ENCODE measurements at regions not wholly inside any gene's neighbourhood (a gene's known extent, or its start where the extent isn't known, plus 50 kb on each side); places are given as distances from the start of the nearest gene placed in this dataset.

DNA sequence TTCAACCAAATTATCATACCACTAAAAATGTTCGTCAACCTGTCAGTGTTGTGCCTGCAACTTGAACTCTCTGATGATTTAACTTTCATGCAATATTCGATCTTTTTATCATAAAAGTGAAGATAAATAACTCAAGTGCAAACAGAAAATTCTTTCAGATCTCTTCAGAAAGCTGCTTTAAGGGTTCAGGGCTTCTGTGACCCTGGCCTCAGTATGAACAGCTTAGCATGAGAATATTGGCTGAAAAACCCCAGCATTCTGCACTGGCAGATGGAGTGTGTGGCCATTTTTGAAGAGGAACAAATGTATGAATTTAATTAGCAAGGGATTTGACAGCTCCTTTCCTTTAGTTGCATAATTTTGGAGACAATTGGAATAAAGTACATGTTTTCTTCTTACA lies 851.4 kb upstream of the SOX11 start:
- no peaks in the 10 kb centered on the region for H3K27me3 ChIP-seq (ENCODE audit: control insufficient read depth, insufficient read depth, low read length)
- no peak overlapping the region for H3K4me3 ChIP-seq (ENCODE audit: low read depth, low read length)
- TF ChIP-seq CTCF (IDR thresholded peaks at IDR 0.05; ENCODE audit: insufficient read depth, low read depth, low read length) = no peak
- no peak for DNase-seq (ENCODE audit: low read depth)
- POLR2A ChIA-PET = no interaction called here
- H3K36me3 ChIP-seq (ENCODE audit: control insufficient read depth, insufficient read depth, low read length) = no peaks in the 10 kb centered on the region
- CTCF ChIA-PET = no interaction called here

DNA sequence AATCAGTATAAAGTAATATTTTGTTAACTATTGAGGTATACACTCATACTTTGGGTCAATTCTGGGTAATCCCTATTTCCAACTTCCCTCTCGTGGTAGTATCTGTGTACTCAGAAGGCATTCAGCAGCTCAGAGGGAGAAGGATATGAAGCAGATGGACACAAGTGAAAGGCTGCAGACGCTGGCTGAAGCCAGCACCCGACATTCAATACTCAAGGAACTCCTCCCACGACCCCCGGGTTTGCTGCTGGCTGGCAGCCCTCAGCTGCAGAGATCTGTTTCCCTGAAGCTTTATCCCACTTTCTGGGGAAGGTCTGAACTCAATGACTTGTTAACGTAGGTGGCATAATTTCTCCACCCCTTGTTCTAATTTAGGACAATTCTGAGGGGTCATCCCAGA lies 847.3 kb upstream of the SOX11 start:
- Histone ChIP-seq H3K27me3 (ENCODE audit: control insufficient read depth, insufficient read depth, low read length) (no peaks in the 10 kb centered on the region), H3K36me3 (ENCODE audit: control insufficient read depth, insufficient read depth, low read length) (no peaks in the 10 kb centered on the region), H3K4me3 (ENCODE audit: low read depth, low read length) (no peak overlapping the region)
- ChIA-PET POLR2A (no interaction called here), CTCF (no interaction called here)
- TF ChIP-seq CTCF (IDR thresholded peaks at IDR 0.05; ENCODE audit: insufficient read depth, low read depth, low read length) = no peak
- no peak for DNase-seq (ENCODE audit: low read depth)

GRCh38 chr2:4862031-4862430 lies 830.2 kb upstream of the SOX11 start:
- no peaks in the 10 kb centered on the region for H3K27me3 ChIP-seq (ENCODE audit: control insufficient read depth, insufficient read depth, low read length)
- ChIA-PET CTCF (no interaction called here), POLR2A (no interaction called here)
- TF ChIP-seq CTCF (IDR thresholded peaks at IDR 0.05; ENCODE audit: insufficient read depth, low read depth, low read length) = no peak
- no peaks in the 10 kb centered on the region for H3K36me3 ChIP-seq (ENCODE audit: control insufficient read depth, insufficient read depth, low read length)
- DNase-seq (ENCODE audit: low read depth) = no peak
- no peak overlapping the region for H3K4me3 ChIP-seq (ENCODE audit: low read depth, low read length)

GRCh38 chr2:4866198-4866597 lies 826.0 kb upstream of the SOX11 start:
- Histone ChIP-seq H3K27me3 (ENCODE audit: control insufficient read depth, insufficient read depth, low read length) (no peaks in the 10 kb centered on the region), H3K36me3 (ENCODE audit: control insufficient read depth, insufficient read depth, low read length) (no peaks in the 10 kb centered on the region), H3K4me3 (ENCODE audit: low read depth, low read length) (no peak overlapping the region)
- TF ChIP-seq CTCF (IDR thresholded peaks at IDR 0.05; ENCODE audit: insufficient read depth, low read depth, low read length) = no peak
- ChIA-PET POLR2A (no interaction called here), CTCF (no interaction called here)
- DNase-seq (ENCODE audit: low read depth) = no peak

GRCh38 chr2:4868466-4868865 lies 823.7 kb upstream of the SOX11 start:
- Histone ChIP-seq H3K36me3 (ENCODE audit: control insufficient read depth, insufficient read depth, low read length) (no peaks in the 10 kb centered on the region), H3K4me3 (ENCODE audit: low read depth, low read length) (no peak overlapping the region), H3K27me3 (ENCODE audit: control insufficient read depth, insufficient read depth, low read length) (no peaks in the 10 kb centered on the region)
- CTCF ChIA-PET = no interaction called here
- no peak for TF ChIP-seq CTCF (IDR thresholded peaks at IDR 0.05; ENCODE audit: insufficient read depth, low read depth, low read length)
- no peak for DNase-seq (ENCODE audit: low read depth)
- POLR2A ChIA-PET = no interaction called here

Measured in BJ (cell line).